ENCODE measurements at regions not wholly inside any gene's neighbourhood (a gene's known extent, or its start where the extent isn't known, plus 50 kb on each side); places are given as distances from the start of the nearest gene placed in this dataset.

GRCh38 chr5:18497089-18497488 lies 862.8 kb downstream of the TAF11L14 start (continued):
- no peak for TF ChIP-seq NFE2L1 (tag; IDR thresholded peaks at IDR 0.05; ENCODE audit: borderline replicate concordance, low read depth)
- no peak for TF ChIP-seq AFF4 (CRISPR knock-in tag; IDR thresholded peaks at IDR 0.05)
- TF ChIP-seq BDP1 (IDR thresholded peaks at IDR 0.05; ENCODE audit: insufficient read depth, insufficient read length) = no peak
- no peak for TF ChIP-seq CCAR2 (IDR thresholded peaks at IDR 0.05; ENCODE audit: low read depth, low read length)
- TF ChIP-seq ZNF277 (CRISPR knock-in tag; IDR thresholded peaks at IDR 0.05; ENCODE audit: borderline replicate concordance) = no peak
- TF ChIP-seq PBX2 (CRISPR knock-in tag; IDR thresholded peaks at IDR 0.05; ENCODE audit: low read depth) = no peak
- no peak for TF ChIP-seq PBX2 (tag; conservative IDR thresholded peaks at IDR 0.05; ENCODE audit: low read depth)
- TF ChIP-seq CBX5 (IDR thresholded peaks at IDR 0.05; ENCODE audit: borderline replicate concordance, low read depth) = no peak
- no peak for TF ChIP-seq RBM25 (IDR thresholded peaks at IDR 0.05; ENCODE audit: low read depth, low read length, severe bottlenecking)
- no peak for TF ChIP-seq RBM17 (IDR thresholded peaks at IDR 0.05; ENCODE audit: borderline replicate concordance, low read depth, low read length)
- no peak for TF ChIP-seq SRSF1 (IDR thresholded peaks at IDR 0.05; ENCODE audit: low read depth, low read length)
